A549 (cell line): ENCODE measurements at regions not wholly inside any gene's neighbourhood (a gene's known extent, or its start where the extent isn't known, plus 50 kb on each side); places are given as distances from the start of the nearest gene placed in this dataset.

ENCODE experiments used
- CTCF ChIP-seq: fragments of >200 bp; sonication (Bioruptor Twin); formaldehyde crosslinking; IDR thresholded peaks from 3 replicates; pipeline ENCODE4 v1.5.1; 2016
- EP300 ChIP-seq, 2 experiments: fragments of >200 bp; sonication (Bioruptor Twin); formaldehyde crosslinking; IDR thresholded peaks; 2 replicates in 1 of 2; 3 replicates in 1 of 2; pipeline ENCODE4 v1.6.1; 2016 to 2017
- HDAC2 ChIP-seq: fragments of 200-600 bp; sonication (generic); IDR thresholded peaks from 2 replicates; pipeline ENCODE4 v1.6.1; 2016
- JUN ChIP-seq, 2 experiments: fragments of >200 bp; sonication (Bioruptor Twin); formaldehyde crosslinking; IDR thresholded peaks; 2 replicates in 1 of 2; 3 replicates in 1 of 2; pipeline ENCODE4 v1.6.1; 2016 to 2017
- KDM1A ChIP-seq: fragments of 200-600 bp; sonication (generic); IDR thresholded peaks from 2 replicates; pipeline ENCODE4 v1.6.1; 2016; ENCODE audit warnings: low read depth, mild to moderate bottlenecking
- POLR2AphosphoS2 ChIP-seq: conservative IDR thresholded peaks from 2 replicates; pipeline ENCODE4 v1.6.1; 2012; ENCODE audit warnings: low read length, improper control_type of control experiment, inconsistent platforms
- RAD21 ChIP-seq, 2 experiments: fragments of >200 bp in 1 of 2; sonication (Bioruptor Twin) in 1 of 2; formaldehyde crosslinking in 1 of 2; IDR thresholded peaks in 1 of 2; conservative IDR thresholded peaks in 1 of 2; 2 replicates in 1 of 2; 3 replicates in 1 of 2; pipeline ENCODE4 v1.6.1; 2012 to 2018; ENCODE audit warnings: inconsistent platforms in 1 of 2
- TP53 ChIP-seq: fragments of 250-450 bp; sonication (Bioruptor Pico); IDR thresholded peaks from 2 replicates; pipeline ENCODE4 v1.5.0; 2021; ENCODE audit warnings: mild to moderate bottlenecking, moderate library complexity
- TF ChIP-seq, protein P1 (sequence below): fragments of 200-600 bp; sonication (generic); IDR thresholded peaks from 2 replicates; pipeline ENCODE4 v1.6.1; 2016; ENCODE audit warnings: antibody characterized with exemption, mild to moderate bottlenecking, moderate library complexity
- TF ChIP-seq, protein P2 (sequence below): fragments of 150-350 bp; IDR thresholded peaks from 2 replicates; pipeline ENCODE4 v1.6.1; 2014; ENCODE audit warnings: low read depth, mild to moderate bottlenecking, low read length

DNA sequence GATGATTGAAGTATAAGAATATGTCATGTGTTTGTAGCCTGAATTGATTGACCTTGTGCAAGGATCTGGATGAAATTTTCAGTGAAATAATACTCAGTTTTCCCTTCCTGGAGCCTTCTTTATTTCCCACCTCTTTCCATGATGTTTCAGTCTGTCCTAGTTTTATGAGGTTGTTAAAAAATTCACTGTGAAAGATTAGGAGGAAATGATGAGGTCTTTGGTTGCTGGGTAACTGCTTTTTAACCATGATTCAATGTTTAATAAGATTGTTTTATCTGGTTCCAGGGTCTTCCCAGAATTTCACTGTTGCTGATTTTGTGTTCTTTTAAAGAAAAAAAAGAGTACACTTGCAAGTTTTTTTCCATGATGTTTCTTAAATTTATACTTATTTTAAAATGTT is 221.5 kb downstream of the MBL2 start:
- TF ChIP-seq CTCF (no peak), JUN (IDR thresholded peaks at IDR 0.05) (no peak), RAD21 (conservative IDR thresholded peaks at IDR 0.05 in 1 of 2, IDR thresholded peaks at IDR 0.05 in 1 of 2) (no peak), KDM1A (no peak), POLR2AphosphoS2 (no peak), TP53 (CRISPR knock-in tag) (no peak), EP300 (IDR thresholded peaks at IDR 0.05) (no peak), HDAC2 (no peak)
- TF ChIP-seq, protein P1, sequence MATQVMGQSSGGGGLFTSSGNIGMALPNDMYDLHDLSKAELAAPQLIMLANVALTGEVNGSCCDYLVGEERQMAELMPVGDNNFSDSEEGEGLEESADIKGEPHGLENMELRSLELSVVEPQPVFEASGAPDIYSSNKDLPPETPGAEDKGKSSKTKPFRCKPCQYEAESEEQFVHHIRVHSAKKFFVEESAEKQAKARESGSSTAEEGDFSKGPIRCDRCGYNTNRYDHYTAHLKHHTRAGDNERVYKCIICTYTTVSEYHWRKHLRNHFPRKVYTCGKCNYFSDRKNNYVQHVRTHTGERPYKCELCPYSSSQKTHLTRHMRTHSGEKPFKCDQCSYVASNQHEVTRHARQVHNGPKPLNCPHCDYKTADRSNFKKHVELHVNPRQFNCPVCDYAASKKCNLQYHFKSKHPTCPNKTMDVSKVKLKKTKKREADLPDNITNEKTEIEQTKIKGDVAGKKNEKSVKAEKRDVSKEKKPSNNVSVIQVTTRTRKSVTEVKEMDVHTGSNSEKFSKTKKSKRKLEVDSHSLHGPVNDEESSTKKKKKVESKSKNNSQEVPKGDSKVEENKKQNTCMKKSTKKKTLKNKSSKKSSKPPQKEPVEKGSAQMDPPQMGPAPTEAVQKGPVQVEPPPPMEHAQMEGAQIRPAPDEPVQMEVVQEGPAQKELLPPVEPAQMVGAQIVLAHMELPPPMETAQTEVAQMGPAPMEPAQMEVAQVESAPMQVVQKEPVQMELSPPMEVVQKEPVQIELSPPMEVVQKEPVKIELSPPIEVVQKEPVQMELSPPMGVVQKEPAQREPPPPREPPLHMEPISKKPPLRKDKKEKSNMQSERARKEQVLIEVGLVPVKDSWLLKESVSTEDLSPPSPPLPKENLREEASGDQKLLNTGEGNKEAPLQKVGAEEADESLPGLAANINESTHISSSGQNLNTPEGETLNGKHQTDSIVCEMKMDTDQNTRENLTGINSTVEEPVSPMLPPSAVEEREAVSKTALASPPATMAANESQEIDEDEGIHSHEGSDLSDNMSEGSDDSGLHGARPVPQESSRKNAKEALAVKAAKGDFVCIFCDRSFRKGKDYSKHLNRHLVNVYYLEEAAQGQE, result no peak
- TF ChIP-seq, protein P2, sequence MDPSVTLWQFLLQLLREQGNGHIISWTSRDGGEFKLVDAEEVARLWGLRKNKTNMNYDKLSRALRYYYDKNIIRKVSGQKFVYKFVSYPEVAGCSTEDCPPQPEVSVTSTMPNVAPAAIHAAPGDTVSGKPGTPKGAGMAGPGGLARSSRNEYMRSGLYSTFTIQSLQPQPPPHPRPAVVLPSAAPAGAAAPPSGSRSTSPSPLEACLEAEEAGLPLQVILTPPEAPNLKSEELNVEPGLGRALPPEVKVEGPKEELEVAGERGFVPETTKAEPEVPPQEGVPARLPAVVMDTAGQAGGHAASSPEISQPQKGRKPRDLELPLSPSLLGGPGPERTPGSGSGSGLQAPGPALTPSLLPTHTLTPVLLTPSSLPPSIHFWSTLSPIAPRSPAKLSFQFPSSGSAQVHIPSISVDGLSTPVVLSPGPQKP, result no peak
